HepG2 (cell line): ENCODE measurements at regions not wholly inside any gene's neighbourhood (a gene's known extent, or its start where the extent isn't known, plus 50 kb on each side); places are given as distances from the start of the nearest gene placed in this dataset.

ENCODE experiments used
- ATAC-seq: fragments of 200-7000 bp; cut with Tn5 transposase; 3 replicates; pipeline ENCODE4 v1.9.1; 2020; ENCODE audit warnings: mild to moderate bottlenecking, moderate library complexity
- BruUV-seq: library from RNA; stranded (reverse); fragments of 400-500 nt; replicated peaks from 2 replicates; lab custom pipeline; 2021; lab: Mats Ljungman, UMichigan
- CTCF ChIA-PET: fragments of 300-600 bp; formaldehyde crosslinking; extraction: SDS; loops from one replicate; lab custom pipeline; 2021; ENCODE audit warnings: low total read pairs, inconsistent platforms, low intra/inter-chr PET ratio; lab: Yijun Ruan, JAX
- POLR2A ChIA-PET: fragments of 350-600 bp; sonication (Branson Sonifier 250); formaldehyde crosslinking; loops from one replicate; lab custom pipeline; 2020; ENCODE audit warnings: antibody characterized with exemption, inconsistent platforms; lab: Yijun Ruan, JAX
- DNase-seq: peaks from one replicate; pipeline ENCODE4 v3.0.0-alpha.2; 2015; ENCODE audit warnings: low spot score
- FAIRE-seq: peaks from 3 replicates; lab custom pipeline; 2011; peaks lifted over from hg19 to GRCh38; lab: Jason Lieb, UNC
- H2AFZ ChIP-seq: one replicate; pipeline ENCODE4 v1.6.1; 2011; ENCODE audit warnings: low read length, inconsistent platforms
- H3K27ac ChIP-seq: fragments of 300-600 bp; 3 replicates; pipeline ENCODE4 v1.8.0; 2011; ENCODE audit warnings: mixed run types, mild to moderate bottlenecking, mixed read lengths, low read length, inconsistent platforms; ENCODE audit not compliant: insufficient read depth; ENCODE audit errors: extremely low read length
- H3K27me3 ChIP-seq, 2 experiments: fragments of 200-600 bp in 1 of 2; 2 replicates in 1 of 2; 3 replicates in 1 of 2; pipeline versions ENCODE4 v1.6.0 to v1.8.0; 2011; ENCODE audit warnings: low read length in 2 of 2, mild to moderate bottlenecking in 2 of 2, moderate library complexity in 2 of 2, inconsistent platforms in 1 of 2; ENCODE audit not compliant: insufficient read depth in 2 of 2, control insufficient read depth in 1 of 2
- H3K36me3 ChIP-seq, 2 experiments: fragments of 200-600 bp in 1 of 2; replicated peaks in 1 of 2; 2 replicates in 1 of 2; 3 replicates in 1 of 2; pipeline versions ENCODE4 v1.5.1 to v1.8.0; 2011; ENCODE audit warnings: low read length in 2 of 2, inconsistent platforms in 1 of 2; ENCODE audit not compliant: insufficient read depth in 2 of 2, control insufficient read depth in 1 of 2
- H3K4me1 ChIP-seq: 2 replicates; pipeline ENCODE4 v1.5.1; 2012; ENCODE audit warnings: low read length, inconsistent platforms; ENCODE audit not compliant: insufficient read depth
- H3K4me2 ChIP-seq: 2 replicates; pipeline ENCODE4 v1.6.0; 2011; ENCODE audit warnings: low read depth, low read length, inconsistent platforms
- H3K4me3 ChIP-seq, 3 experiments: fragments of 200-600 bp in 1 of 3; sonication (generic), shearing (Covaris generic) in 1 of 3; replicated peaks in 1 of 3; 2 replicates each; pipeline ENCODE4 v1.5.1; 2011 to 2016; ENCODE audit warnings: low read length in 3 of 3, inconsistent platforms in 2 of 3, low read depth in 2 of 3, mild to moderate bottlenecking in 2 of 3, control low read depth in 1 of 3, mixed read lengths in 1 of 3; ENCODE audit not compliant: insufficient read depth in 1 of 3
- H3K79me2 ChIP-seq: one replicate; pipeline ENCODE4 v1.6.1; 2011; ENCODE audit warnings: low read length, inconsistent platforms; ENCODE audit not compliant: insufficient read depth
- H3K9ac ChIP-seq: 2 replicates; pipeline ENCODE4 v1.6.0; 2011; ENCODE audit warnings: mild to moderate bottlenecking, low read depth, low read length, inconsistent platforms; ENCODE audit not compliant: insufficient read depth
- H3K9me3 ChIP-seq: 2 replicates; pipeline ENCODE4 v1.5.1; 2012; ENCODE audit warnings: mild to moderate bottlenecking, low read length
- H4K20me1 ChIP-seq: 2 replicates; pipeline ENCODE4 v1.6.0; 2011; ENCODE audit warnings: inconsistent platforms, mild to moderate bottlenecking, low read length, moderate library complexity; ENCODE audit not compliant: insufficient read depth
- CEBPB ChIP-seq: IDR thresholded peaks from 2 replicates; pipeline ENCODE4 v1.6.1; 2011; ENCODE audit warnings: low read depth, low read length, improper control_type of control experiment, borderline replicate concordance
- HIVEP1 ChIP-seq: sonication (generic); formaldehyde crosslinking; IDR thresholded peaks from 2 replicates; pipeline ENCODE4 v1.4.0; 2020; ENCODE audit warnings: mild to moderate bottlenecking, missing genetic modification reagents
- LBX2 ChIP-seq: sonication (generic); formaldehyde crosslinking; IDR thresholded peaks from 2 replicates; pipeline ENCODE4 v1.5.0; 2020; ENCODE audit warnings: missing genetic modification reagents, mild to moderate bottlenecking, borderline replicate concordance
- MAFF ChIP-seq: IDR thresholded peaks from 2 replicates; pipeline ENCODE4 v1.6.1; 2011; ENCODE audit warnings: low read depth, low read length, improper control_type of control experiment
- MAFK ChIP-seq, 2 experiments: IDR thresholded peaks in 1 of 2; conservative IDR thresholded peaks in 1 of 2; 2 replicates each; pipeline ENCODE4 v1.6.1; 2011; ENCODE audit warnings: improper control_type of control experiment in 2 of 2, low read length in 2 of 2
- PCBP2 ChIP-seq: fragments of 200-400 bp; formaldehyde crosslinking; optimal IDR thresholded peaks from 2 replicates; pipeline ENCODE3; 2018; ENCODE audit warnings: low read length, low read depth; ENCODE audit not compliant: poor library complexity, severe bottlenecking
- PREB ChIP-seq: sonication (generic); formaldehyde crosslinking; IDR thresholded peaks from 2 replicates; pipeline ENCODE4 v1.4.0; 2020; ENCODE audit warnings: missing genetic modification reagents
- RNF219 ChIP-seq: sonication (generic); formaldehyde crosslinking; IDR thresholded peaks from 2 replicates; pipeline ENCODE4 v1.5.0; 2020; ENCODE audit warnings: mild to moderate bottlenecking, missing genetic modification reagents
- SOX6 ChIP-seq, 2 experiments: fragments of 450-650 bp in 1 of 2; sonication (generic) in 1 of 2; formaldehyde crosslinking in 1 of 2; IDR thresholded peaks; 2 replicates each; pipeline versions ENCODE4 v1.4.0 to v1.6.1; 2017 to 2020; ENCODE audit warnings: antibody characterized with exemption in 1 of 2, mild to moderate bottlenecking in 1 of 2, missing genetic modification reagents in 1 of 2
- SP140L ChIP-seq: sonication (generic); formaldehyde crosslinking; IDR thresholded peaks from 2 replicates; pipeline ENCODE4 v1.4.0; 2020; ENCODE audit warnings: missing genetic modification reagents, borderline replicate concordance
- ZMAT3 ChIP-seq: sonication (generic); formaldehyde crosslinking; conservative IDR thresholded peaks from 2 replicates; pipeline ENCODE4 v1.7.0; 2021; ENCODE audit warnings: missing genetic modification reagents
- ZNF331 ChIP-seq: sonication (generic); formaldehyde crosslinking; IDR thresholded peaks from 2 replicates; pipeline ENCODE4 v1.4.0; 2020; ENCODE audit warnings: missing genetic modification reagents
- ZSCAN20 ChIP-seq: sonication (generic); formaldehyde crosslinking; IDR thresholded peaks from 2 replicates; pipeline ENCODE4 v1.4.0; 2020; ENCODE audit warnings: missing genetic modification reagents, mild to moderate bottlenecking, borderline replicate concordance
- WGBS: methylation state at CpG from one replicate; pipeline ENCODE4 v1.1.6; 2017; ENCODE audit warnings: low lambda C conversion rate; 5-methylcytosine and 5-hydroxymethylcytosine counted together
- in situ Hi-C: cut with HindIII; loops from 2 replicates; pipeline ENCODE4 v1.10.0; 2017; ENCODE audit warnings: low pct_unique_long_range_greater_than_20kb; ENCODE audit not compliant: extremely low pct_ligation_motif_present
- intact Hi-C: fragments of 100-400 bp; cut with micrococcal nuclease; formaldehyde crosslinking; loops from one replicate; pipeline ENCODE4 v1.10.0; 2022; ENCODE audit not compliant: unreplicated experiment

GRCh38 chr17:72305472-72305871, 184.7 kb downstream of the SOX9 start:
- in situ Hi-C loops = no loop called here
- CTCF ChIA-PET = no interaction called here
- ATAC-seq = no peak

GRCh38 chr17:72306037-72306436, 185.2 kb downstream of the SOX9 start:
- H3K4me3 ChIP-seq = peak overlapping the region in 1 of 3 experiments; percentile 14; a peak in 1 of 6 replicates
- H3K79me2 ChIP-seq = no peaks in the 10 kb centered on the region
- H3K9me3 ChIP-seq = no peaks in the 10 kb centered on the region
- H3K4me1 ChIP-seq = peaks cover 43% of the 10 kb centered on the region
- intact Hi-C loops (loop anchor here (10.0 kb wide), 1 partner anchor 121 kb away; no protein-coding TSS in a partner anchor), in situ Hi-C loops (no loop called here)
- H3K9ac ChIP-seq = no peak overlapping the region
- CTCF ChIA-PET = no interaction called here
- peak overlapping the region; percentile 35 for H2AFZ ChIP-seq
- H3K27ac ChIP-seq = no peak overlapping the region
- WGBS = 4% methylated on average over 6 of the region's 6 CpGs
- POLR2A ChIA-PET = interaction anchor here (0.5 to 0.6 kb wide), 2 partner anchors 94 to 240 kb away, joined by 3 read pairs; no protein-coding TSS in a partner anchor
- DNase-seq = no peak
- H3K27me3 ChIP-seq = peaks cover 3 to 4% of the 10 kb centered on the region in 2 experiments; a peak in 4 of 5 replicates
- H3K4me2 ChIP-seq = peak overlapping the region; percentile 53
- no peaks in the 10 kb centered on the region for H3K36me3 ChIP-seq
- FAIRE-seq = no peak
- no peaks in the 10 kb centered on the region for H4K20me1 ChIP-seq
- no TSS peak for BruUV-seq
- no peak for ATAC-seq
- TF ChIP-seq HIVEP1 = no peak
- TF ChIP-seq MAFF = peak; percentile 96
- no peak for TF ChIP-seq RNF219
- no peak for TF ChIP-seq LBX2
- TF ChIP-seq PCBP2 = no peak
- TF ChIP-seq SOX6 (IDR thresholded peaks at IDR 0.05) = no peak
- TF ChIP-seq SOX6 (CRISPR knock-in tag; IDR thresholded peaks at IDR 0.05) = no peak
- peak; percentile 95 to 97 for TF ChIP-seq MAFK (conservative IDR thresholded peaks at IDR 0.05 in 1 of 2, IDR thresholded peaks at IDR 0.05 in 1 of 2; ENCODE audit: low read length in 2 of 2)
- no peak for TF ChIP-seq ZSCAN20 (CRISPR knock-in tag)
- no peak for TF ChIP-seq PREB (CRISPR knock-in tag)
- no peak for TF ChIP-seq SP140L (CRISPR knock-in tag)
- no peak for TF ChIP-seq ZNF331 (CRISPR knock-in tag)
- peak; percentile 2; the same call in 1 of the 2 replicates for TF ChIP-seq CEBPB

More at GRCh38 chr17:72305472-72305871, 184.7 kb downstream of the SOX9 start:
- WGBS = 29% methylated on average over 6 of the region's 6 CpGs
- no peak overlapping the region; a peak in 1 of 6 replicates for H3K4me3 ChIP-seq
- H3K27ac ChIP-seq = no peak overlapping the region
- POLR2A ChIA-PET = interaction anchor here (0.6 kb wide), 1 partner anchor 92 kb away, joined by 4 read pairs; no protein-coding TSS in a partner anchor
- no peak overlapping the region for H2AFZ ChIP-seq
- no peak for FAIRE-seq
- H4K20me1 ChIP-seq = no peaks in the 10 kb centered on the region
- peaks cover 43% of the 10 kb centered on the region for H3K4me1 ChIP-seq
- peak overlapping the region; percentile 53 for H3K4me2 ChIP-seq
- no peak overlapping the region for H3K9ac ChIP-seq
- TF ChIP-seq ZMAT3 (CRISPR knock-in tag) = no peak
- TF ChIP-seq, all 625 proteins: peak for 0
- Histone ChIP-seq H3K36me3 (no peaks in the 10 kb centered on the region), H3K79me2 (no peaks in the 10 kb centered on the region), H3K9me3 (no peaks in the 10 kb centered on the region), H3K27me3 (peaks cover 3 to 4% of the 10 kb centered on the region in 2 experiments; a peak in 4 of 5 replicates)
- no TSS peak for BruUV-seq
- intact Hi-C loops = loop anchor here (10.0 kb wide), 1 partner anchor 121 kb away; no protein-coding TSS in a partner anchor
- DNase-seq = no peak
